ENCODE measurements at regions not wholly inside any gene's neighbourhood (a gene's known extent, or its start where the extent isn't known, plus 50 kb on each side); places are given as distances from the start of the nearest gene placed in this dataset.
A peak's percentile ranks its signal among the peaks of the same experiment; 100 is the strongest.

- DNase-seq = no peak
These were observed 115.9 kb downstream of the OMA1 start for GRCh38 chr1:58430421-58431275.

- DNase-seq = no peak
These were observed 119.6 kb downstream of the OMA1 start for GRCh38 chr1:58426918-58427317.

- DNase-seq = no peak
These were observed 124.1 kb downstream of the OMA1 start for GRCh38 chr1:58422436-58422835.

GRCh38 chr1:58418283-58419228 lies 128.0 kb downstream of the OMA1 start:
- DNase-seq = no peak

- DNase-seq = no peak
These were observed 134.4 kb downstream of the OMA1 start for GRCh38 chr1:58412071-58412580.

- no peak for DNase-seq
These were observed 136.6 kb downstream of the OMA1 start for GRCh38 chr1:58409890-58410289.

GRCh38 chr1:58409336-58409735 lies 137.2 kb downstream of the OMA1 start:
- DNase-seq = no peak

- DNase-seq = no peak
These were observed 140.0 kb downstream of the OMA1 start for GRCh38 chr1:58406301-58407071.

- no peak for DNase-seq
These were observed 140.9 kb downstream of the OMA1 start for GRCh38 chr1:58405660-58406059.

GRCh38 chr1:58403894-58404293 lies 142.6 kb downstream of the OMA1 start:
- DNase-seq = no peak

GRCh38 chr1:58402444-58402843 lies 144.1 kb downstream of the OMA1 start:
- no peak for DNase-seq

GRCh38 chr1:58401991-58402390 lies 144.5 kb downstream of the OMA1 start:
- DNase-seq = no peak

GRCh38 chr1:58399176-58399575 lies 147.3 kb downstream of the OMA1 start:
- DNase-seq = no peak

- DNase-seq = no peak
These were observed 147.8 kb downstream of the OMA1 start for GRCh38 chr1:58398714-58399113.

GRCh38 chr1:58397187-58397820 lies 149.2 kb downstream of the OMA1 start:
- DNase-seq = no peak

GRCh38 chr1:58396150-58396549 lies 150.4 kb downstream of the OMA1 start:
- peak; percentile 53 for DNase-seq

- no peak for DNase-seq
These were observed 151.2 kb downstream of the OMA1 start for GRCh38 chr1:58395355-58395754.

GRCh38 chr1:58392083-58392482 lies 154.4 kb downstream of the OMA1 start:
- DNase-seq = no peak

- no peak for DNase-seq
These were observed 155.0 kb downstream of the OMA1 start for GRCh38 chr1:58391514-58391913.

- no peak for DNase-seq
These were observed 155.5 kb downstream of the OMA1 start for GRCh38 chr1:58391056-58391455.

- no peak for DNase-seq
These were observed 156.4 kb downstream of the OMA1 start for GRCh38 chr1:58390091-58390490.

- no peak for DNase-seq
These were observed 166.2 kb downstream of the OMA1 start for GRCh38 chr1:58380345-58380744.
